Stimulated activated CD8-positive, alpha-beta memory T cell treated with anti-CD3 and anti-CD28 coated beads, Interleukin-7, amount 100 ng/mL, for 1 hour (primary cell): ENCODE measurements at regions not wholly inside any gene's neighbourhood (a gene's known extent, or its start where the extent isn't known, plus 50 kb on each side); places are given as distances from the start of the nearest gene placed in this dataset.

Experiments used
- DNase-seq, 2 donors: peaks; one replicate each; pipeline ENCODE4 v3.0.0-alpha.2; 2020; ENCODE audit warnings: low read depth in 2 of 2

DNA sequence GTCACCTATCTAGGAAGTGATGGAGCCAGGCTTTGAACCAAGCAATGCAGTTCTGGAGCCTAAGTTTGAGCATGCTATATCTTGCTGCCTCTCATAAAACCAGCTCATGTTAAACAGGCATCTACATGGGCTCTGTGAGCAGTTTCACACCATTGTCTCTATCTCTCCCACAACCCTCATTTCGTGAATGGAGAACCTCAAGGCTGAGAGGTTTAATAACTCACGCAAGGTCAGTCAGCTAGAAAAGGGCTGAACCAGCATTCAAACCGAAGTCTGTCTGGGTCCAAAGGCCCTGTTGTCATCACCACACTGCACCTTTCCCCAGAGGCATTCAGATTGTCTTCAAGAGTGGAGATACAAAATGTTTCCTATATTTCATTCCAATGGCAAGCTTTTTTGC is 369.2 kb downstream of the MID1IP1 start:
- no peak for DNase-seq

DNA sequence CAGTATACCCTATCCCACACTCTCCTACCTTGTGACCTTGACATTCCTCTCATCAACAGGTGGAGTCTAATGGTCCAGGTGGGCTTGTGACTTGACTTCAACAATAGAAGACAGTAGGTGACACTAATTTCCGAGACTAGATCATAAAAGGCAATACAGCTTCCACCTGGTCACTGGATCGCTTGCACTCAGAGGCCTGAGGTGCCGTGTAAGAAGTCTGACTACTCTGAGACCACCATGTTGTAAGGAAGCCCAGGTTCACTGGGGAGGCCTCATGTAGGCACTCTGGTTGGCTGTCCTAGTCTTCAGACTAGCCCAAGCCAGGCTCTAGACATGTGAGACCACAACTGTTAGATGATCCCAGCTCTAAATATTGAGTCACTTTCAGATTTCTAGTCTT is 370.4 kb downstream of the MID1IP1 start:
- DNase-seq, result no peak

DNA sequence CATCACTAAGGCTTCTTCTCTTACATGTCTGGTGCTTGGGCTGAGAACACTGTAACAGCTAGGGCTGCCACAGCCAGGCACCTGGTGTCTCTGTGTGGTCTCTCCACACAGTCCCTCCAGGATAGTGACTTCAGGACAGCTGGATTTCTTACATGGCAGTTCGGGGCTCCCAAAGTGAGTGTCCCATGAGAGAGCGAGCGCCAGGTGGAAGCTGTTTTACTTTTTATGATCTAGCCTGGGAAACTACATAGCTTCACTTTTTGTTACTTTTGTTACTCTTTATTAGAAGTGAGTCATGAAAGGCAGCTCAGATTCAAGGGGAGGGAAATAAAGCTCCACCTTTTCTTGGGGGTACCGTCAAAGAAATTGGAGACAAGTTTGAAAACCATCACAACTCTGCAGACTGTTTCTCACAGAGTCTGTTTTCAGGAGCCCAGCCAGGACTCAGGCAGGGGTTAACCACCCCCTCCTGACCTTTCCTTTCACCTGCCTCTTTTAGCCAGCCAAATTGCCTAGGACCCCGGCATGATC is 373.0 kb downstream of the MID1IP1 start:
- no peak for DNase-seq

DNA sequence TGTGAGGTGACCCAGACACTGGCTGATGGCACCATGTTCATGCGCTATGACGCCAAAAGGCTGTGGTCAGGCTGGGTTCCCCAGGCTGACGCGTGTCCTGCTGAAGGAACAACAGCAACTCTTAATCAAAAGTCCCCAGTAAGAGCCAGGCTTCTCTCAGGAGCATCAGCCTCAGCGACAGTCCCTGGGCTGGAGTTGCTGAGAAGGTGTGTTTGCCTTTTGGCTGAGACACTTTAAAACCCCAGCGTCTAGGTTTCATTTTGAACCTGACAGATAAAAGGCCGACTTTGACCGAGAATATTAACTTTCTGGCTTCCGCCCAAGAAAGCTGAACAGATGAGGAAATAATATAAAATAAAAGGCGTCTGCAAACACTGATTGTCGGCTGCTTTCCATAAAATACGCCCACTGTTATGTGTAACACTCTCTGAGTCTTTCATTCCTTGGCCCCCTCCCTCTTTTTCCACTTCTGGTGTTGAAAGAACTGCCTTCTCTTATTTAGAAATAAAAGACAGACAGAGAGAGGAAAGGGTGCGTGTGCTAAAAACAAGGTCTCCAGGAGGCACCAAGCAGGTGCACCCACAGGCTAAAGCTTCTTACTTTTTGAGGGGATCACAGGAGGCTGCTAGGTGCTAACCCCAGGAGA is 373.6 kb downstream of the MID1IP1 start:
- DNase-seq, result no peak

DNA sequence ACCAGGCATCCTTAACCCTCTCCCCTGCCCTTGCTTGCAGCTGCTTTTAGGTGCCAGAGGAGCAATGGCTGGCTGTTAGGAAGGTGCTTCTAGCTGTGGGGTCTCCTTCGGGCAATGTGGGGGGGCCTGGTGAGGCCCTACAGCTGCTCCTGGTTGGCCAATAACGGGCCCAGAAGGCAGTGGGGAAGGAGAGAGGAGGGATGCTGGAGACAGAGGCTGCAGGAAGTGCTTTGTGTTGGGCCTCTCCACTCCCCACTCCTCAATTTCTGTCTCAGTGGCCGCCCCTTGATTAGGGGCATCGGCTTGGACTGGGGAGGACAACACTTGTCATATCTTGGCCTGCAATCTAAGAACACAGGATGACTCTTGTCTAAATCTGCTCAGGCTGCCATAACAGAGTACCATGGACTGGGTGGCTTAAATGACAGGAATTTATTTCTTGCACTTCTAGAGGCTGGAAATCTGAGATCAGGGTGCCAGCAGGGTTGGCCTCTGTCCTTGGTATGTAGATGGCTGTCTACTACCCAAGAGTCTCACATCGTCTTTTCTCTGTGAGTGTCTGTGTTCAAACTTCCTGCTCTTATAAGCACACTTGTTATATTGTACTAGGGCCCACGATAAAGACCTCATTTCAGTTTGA is 374.3 kb downstream of the MID1IP1 start:
- no peak for DNase-seq

DNA sequence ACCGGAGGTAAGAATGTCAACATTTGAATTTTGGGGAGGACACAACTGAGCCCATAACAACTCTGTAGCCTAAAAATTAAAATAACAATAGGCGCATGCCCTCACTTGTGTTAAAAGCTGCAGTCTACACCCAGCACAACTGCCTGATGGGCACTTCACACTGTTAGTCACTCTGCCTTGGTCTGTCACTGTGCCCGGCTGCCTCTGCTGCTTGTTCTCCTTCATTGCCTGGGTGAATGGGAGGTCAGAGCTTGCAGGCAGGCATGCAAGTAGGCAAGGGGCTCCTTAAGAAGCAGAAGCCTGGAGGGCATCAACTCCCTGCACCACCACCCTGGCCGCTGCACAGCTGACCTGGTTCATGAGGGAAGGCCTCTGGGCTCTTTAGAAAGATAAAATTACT is 374.8 kb downstream of the MID1IP1 start:
- DNase-seq, result no peak

DNA sequence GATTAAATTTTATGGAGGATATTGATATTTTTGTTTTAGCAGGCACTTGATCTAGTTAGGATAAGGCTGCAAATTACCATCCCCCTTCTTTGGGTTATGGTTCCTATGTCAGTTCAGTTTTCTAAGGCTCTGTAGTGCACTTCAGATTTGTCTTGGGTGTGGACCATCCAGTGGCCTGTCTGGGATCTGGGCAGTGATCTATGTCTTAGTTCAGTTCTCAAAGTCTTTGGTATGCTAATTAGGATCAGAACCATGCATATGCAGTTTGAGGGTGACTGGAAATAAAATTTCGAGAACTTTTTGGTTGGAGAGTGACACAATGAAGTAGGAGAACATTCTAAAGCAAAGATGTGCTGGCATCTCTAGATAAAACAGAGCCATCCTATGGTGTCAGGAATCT is 388.2 kb downstream of the MID1IP1 start:
- DNase-seq, result no peak

DNA sequence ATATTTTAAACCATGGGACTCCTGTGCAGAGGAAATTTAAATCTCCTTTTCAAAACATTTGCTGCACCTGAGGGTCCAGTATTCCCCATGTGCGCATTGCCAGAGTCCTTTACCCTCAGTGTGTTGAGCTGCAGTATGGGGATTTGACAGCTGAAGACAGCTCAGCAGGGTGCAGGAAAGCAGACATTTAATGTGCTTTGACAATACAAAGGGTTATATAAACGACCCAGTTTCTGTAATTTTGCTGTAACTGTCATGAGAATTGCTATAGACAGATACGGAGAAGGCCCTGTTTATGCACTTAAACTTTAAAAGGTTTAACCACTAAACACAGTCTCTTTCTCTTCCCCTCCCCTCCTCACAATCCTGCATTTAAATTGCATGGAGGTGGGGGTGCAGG is 393.4 kb downstream of the MID1IP1 start:
- no peak for DNase-seq

DNA sequence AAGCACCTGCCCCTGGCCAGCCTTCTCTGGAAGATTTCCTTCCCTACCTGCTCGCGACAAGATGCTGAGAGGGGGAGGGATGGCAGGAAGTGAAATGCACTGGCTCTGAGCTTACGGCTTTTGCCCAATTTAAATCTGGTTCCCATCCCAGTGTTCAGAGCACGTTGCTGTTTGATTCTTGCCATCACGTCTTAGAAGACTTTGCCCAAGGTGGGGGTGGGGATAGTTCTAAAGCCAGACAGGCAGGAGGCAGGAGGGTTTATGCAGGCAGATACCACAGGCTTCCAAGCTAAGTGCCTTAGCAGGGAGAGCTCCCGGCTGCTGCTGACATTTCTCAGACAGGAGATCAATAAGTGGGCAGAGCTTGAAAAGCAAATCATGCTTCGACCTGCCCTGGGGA is 393.9 kb downstream of the MID1IP1 start:
- DNase-seq, result no peak

DNA sequence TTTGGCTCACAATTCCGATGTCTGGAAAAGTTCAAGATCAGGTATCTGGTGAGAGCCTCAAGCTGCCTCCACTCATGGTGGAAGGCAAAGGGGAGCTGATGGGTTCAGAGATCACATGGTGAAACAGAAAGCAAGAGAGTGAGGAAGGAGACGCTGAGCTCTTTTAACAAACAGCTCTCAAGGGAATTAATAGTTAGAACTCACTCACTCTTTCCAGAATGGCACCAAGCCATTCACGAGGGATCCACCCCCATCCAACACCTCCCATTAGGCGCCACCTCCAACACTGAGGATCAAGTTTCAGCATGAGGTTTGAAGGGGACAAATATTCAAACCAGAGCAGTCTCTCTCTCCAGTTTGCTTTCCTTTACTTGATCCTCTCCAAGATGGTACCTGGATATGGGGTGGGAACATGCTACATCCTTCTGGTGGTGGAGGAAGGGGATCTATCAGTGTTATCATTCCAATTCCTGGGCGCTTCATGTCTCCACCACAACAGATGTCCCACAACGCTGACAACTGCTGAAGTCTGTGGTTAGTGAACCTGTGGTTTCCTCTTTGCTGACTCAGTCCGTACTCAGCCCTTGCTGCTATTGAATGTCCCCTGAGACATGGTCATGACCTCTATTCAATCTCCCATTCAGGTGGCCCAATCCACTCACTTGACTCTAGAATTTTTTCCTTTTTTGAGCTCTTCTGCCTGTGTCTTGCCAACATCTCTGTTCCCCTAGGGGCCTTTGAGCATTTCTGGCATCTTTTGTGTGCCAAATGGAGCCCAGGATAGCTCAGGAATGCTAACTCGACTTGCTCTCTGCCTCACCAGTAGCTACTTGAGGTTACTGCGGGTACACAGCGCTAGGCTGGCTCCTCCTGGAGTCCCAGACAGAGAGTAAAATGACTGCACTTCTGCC is 395.2 kb downstream of the MID1IP1 start:
- DNase-seq, result peak in 1 of 2 donors; percentile 3

DNA sequence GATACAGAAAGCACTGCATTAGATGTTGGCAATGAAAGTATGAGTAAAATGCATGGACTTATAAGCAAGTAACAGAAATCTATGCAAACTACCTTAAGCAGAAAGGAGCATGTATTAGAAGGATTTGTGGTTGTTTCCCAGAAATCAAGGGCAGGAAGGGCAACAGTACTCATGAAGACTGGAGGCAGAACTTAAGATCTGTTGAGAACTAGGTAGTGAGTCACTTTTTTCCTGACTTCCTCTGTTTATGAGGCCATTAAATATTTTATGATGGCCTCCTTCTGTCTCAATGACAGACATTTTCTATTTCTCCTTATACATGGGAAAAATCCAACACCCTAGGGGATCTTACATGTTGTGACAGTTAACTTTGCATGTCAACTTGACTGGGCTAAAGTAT is 398.2 kb downstream of the MID1IP1 start:
- no peak for DNase-seq

DNA sequence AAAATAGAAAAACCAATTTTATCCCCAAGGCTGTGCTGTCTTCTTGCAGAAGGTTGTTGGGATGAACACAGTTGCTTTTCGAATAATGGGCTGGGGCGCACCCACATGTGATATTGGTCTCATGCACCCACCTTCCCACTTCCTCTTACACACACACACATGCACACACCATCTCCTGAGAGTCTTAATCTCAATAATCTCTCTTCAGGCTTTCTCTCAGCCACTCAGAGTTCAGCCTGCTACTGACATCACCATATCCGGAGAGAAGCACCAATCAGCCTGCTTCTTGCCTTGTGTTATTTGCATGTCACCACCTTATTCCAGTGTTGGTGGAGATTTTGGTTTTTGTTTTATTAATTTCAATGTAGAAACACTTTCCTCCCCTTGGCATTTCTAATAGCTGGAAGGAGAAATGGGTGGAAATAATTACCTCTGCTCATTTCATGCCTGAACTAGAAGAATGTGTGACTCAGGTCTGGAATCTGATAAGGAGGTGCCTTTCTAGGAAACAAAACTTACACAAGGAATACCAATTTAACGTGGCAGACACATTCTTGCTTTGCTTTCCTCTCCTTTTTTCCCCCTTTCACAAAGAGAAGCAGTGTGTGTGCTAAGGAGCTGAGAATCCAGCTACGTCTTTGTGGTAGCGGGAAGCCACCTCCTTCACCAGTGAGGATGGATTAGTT is 400.2 kb downstream of the MID1IP1 start:
- DNase-seq, result no peak

DNA sequence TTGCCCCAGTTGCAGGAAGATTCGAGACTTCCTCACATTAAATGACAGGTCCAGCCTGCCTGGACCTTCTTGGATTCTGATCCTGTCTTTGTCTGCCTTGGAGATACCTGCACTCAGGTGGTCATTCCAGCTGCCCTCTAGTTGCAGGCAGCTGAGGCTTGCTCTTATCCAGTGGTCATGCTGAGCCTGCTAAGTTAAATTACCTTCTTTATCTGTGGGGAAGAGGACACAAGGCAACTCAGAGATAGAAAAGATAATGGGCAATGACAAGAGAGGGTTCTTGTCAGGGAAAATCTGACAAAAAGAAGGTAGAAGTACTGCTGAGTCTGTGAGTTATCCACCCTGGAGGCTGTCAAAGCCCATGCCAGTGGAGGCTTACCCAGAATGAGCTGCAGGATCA is 401.4 kb downstream of the MID1IP1 start:
- DNase-seq, result no peak

DNA sequence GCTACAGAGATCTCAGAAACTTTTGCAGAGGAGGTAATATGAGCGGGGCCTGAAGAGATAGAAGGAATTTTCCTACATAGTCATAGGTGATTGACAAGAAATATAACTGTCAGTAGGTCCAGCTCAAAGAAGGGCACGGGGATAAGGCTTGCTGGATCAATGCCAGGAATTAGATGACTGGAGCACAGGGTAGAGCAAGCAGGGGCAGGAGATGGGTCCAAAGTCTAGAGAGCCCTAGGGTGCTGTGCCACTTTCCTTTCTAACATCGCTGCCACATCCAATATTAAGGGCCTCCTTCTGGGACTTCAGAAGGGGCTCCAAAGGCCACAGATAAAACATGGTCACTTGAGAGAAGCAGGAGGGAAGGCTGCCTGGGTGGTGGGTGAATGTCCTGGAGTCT is 402.2 kb downstream of the MID1IP1 start:
- DNase-seq, result no peak

DNA sequence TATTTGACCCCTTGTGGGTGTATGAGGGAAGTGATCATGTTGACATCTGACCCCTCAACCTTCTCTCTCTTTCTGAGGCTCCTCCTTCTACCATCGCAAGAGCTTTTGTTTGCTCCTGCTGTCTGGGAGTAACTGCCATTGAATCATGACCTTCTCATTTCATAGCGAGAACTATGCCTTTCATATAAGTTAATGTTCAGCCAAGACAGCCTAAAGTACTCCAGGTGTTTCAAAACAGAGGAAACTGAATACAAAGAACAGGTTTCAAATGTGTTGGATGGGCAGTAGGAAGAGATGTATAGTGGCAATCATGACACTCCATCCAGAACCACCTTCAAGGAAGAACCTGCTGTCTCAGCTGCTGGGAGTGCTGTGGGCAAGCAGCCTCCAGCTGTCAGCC is 403.1 kb downstream of the MID1IP1 start:
- no peak for DNase-seq

DNA sequence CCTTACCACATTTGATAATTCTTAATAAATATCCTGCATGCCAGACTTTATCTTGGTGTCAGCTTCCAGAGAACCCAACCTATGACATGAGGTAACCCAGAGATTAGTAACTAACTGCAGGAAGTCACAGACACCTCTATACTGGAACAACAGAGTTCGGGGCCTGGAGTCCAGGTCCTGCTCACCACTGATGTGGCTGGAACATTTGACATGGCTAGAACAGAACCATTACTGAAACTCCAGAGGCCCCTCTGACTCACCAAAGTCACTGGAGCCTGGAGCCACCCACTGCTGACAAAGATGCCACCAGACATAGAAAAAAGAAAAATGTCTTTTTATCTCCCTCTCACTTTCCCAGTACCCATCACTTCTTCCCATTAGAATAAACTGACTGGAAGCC is 403.7 kb downstream of the MID1IP1 start:
- no peak for DNase-seq

DNA sequence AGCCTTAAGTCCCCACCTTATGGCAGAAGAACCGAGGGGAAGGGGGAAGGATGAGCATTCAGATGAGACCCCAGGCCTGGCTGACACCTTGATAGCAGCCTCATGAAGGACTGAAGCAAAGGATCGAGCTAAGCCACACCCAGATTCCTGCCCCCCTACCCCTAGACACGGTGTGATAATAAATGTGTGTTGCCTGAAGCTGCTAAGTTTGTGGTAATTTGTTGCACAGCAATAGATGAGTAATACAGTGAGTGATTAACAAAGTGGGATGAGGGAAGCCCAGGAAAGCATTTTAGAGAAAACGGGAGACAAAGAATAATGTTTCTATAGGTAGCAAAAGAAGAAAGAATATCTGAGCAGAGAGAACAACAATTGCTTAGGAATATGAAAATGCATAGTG is 404.2 kb downstream of the MID1IP1 start:
- DNase-seq, result no peak

DNA sequence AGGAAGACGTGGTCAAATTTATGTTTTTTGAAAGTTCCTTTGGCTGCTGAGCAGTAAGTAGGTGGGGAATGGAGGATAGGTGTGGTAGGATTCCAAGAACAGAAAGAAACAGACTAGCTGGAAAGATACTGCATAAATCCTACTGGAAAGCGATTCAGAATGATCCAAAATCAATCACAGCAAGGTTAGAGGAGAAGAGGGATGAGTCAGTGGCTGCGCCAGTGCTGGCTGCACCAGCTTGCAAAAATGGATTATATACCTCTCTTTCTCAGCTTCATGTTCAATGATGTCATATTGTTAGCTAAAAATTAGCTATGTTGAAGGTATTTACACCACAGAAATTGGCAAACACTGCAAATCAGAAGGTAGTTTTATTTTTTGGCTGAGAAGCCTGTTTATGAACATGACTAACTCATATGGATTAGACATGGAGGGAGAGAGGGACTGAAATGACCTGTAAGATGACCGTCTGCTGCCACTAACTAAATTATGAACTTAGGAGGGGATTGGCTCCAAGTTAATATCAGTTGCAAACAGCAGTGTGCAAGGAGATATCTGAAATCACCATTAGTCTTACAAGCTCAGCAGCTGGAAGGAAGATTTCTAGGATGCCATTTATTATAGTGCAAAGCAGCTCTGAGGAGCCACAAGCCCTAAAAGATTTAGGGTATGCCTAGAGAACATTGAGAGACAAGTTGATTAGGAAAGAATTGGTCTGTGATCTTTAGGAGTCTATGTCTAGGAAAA is 405.3 kb downstream of the MID1IP1 start:
- DNase-seq, result no peak

DNA sequence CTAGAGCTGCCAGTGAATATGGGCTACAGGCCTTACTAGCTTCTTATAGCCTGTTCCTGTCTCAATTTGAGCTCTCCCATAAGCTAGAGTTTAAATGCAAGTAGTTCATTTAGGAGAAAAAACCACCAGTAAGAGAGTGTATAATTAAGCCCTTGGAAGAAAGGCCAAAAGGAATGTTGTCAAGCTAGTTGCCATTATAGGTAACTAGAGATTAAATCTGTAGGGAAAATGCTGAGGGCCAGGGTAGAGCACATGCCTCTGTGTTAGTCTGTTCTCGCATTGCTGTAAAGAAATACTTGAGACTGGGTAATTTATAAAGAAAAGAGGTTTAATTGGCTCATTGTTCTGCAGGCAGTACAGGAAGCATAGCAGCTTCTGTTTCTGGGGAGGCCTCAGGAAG is 410.2 kb downstream of the MID1IP1 start:
- no peak for DNase-seq

DNA sequence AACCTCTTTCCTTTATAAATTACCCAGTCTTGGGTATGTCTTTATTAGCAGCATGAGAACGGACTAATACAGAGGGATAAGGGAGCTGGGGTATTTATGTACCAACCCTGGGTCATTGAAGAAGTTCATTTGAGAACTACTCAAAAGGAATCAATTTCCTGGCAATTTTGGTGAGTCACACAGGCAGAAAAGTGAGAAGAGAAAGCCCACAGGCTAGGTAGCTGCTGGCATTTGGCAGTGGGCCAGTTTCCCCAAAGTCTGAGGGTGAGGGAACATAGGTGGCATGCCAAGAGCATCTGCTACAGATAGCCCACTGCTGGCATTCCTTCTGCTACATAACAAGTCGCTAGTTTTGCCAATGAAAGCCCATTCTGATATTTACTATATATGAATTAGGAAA is 411.2 kb downstream of the MID1IP1 start:
- no peak for DNase-seq

DNA sequence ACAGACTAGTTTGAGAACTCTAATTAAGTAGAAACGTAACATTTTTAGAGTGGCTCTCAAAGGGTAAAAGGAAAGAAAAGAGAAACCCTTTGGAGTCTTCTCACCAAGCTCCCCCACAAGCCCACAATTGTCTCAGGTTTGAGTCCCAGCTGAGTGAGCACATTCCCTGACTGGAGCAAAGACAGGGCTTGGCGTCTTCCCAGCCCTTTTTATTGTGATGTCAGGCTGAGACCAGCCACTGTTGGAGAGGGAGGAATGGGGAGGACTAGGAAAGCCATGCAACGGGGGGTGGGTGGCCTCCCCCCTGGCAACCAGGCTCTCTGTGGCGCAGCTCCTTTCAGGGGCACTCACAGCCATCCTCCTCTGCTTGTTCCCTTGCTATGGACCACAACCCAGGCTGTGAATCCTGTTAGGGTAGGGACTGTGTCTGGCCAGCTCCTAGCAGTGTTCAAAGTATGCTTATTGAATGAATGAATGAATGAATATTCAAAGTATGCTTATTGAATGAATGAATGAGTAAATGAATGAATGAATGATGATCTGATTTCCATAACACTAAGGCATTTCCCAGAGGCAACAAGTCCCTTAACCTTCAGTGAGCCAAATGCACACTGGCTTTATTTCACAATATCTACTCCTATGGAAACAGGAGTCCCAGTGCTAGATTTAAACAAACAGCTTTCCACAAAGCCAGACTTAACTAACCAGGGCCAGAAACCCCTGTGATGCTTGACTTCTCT is 413.3 kb downstream of the MID1IP1 start:
- DNase-seq, result no peak
